Panc1 (cell line): ENCODE measurements at regions not wholly inside any gene's neighbourhood (a gene's known extent, or its start where the extent isn't known, plus 50 kb on each side); places are given as distances from the start of the nearest gene placed in this dataset.

Source experiments
- ATAC-seq: fragments of 200-7000 bp; cut with Tn5 transposase; 2 replicates; pipeline ENCODE4 v1.9.1; 2020; ENCODE audit warnings: mild to moderate bottlenecking, moderate library complexity
- BruUV-seq: library from RNA; stranded (reverse); fragments of 400-500 nt; replicated peaks from 2 replicates; lab custom pipeline; 2021; lab: Mats Ljungman, UMichigan
- CTCF ChIA-PET: fragments of 300-600 bp; sonication (Branson Sonifier 250); formaldehyde crosslinking; loops from one replicate; lab custom pipeline; 2022; ENCODE audit warnings: antibody characterized with exemption; lab: Charles Lee
- POLR2A ChIA-PET: fragments of 300-600 bp; sonication (Branson Sonifier 250); formaldehyde crosslinking; loops from one replicate; lab custom pipeline; 2022; ENCODE audit warnings: antibody characterized with exemption; lab: Charles Lee
- DNase-seq: peaks from one replicate; pipeline ENCODE4 v3.0.0-alpha.2; 2010; ENCODE audit warnings: low read depth, low spot score
- H3K27ac ChIP-seq: 2 replicates; pipeline ENCODE4 v1.5.1; 2011; ENCODE audit warnings: mild to moderate bottlenecking, low read length, inconsistent platforms
- H3K27me3 ChIP-seq: fragments of 200-500 bp; sonication (Bioruptor generic); 2 replicates; pipeline ENCODE4 v1.6.0; 2014; ENCODE audit warnings: low read length, inconsistent platforms; ENCODE audit not compliant: control insufficient read depth, insufficient read depth
- H3K36me3 ChIP-seq: fragments of 200-500 bp; sonication (Bioruptor generic); 2 replicates; pipeline ENCODE4 v1.5.1; 2014; ENCODE audit warnings: inconsistent platforms, mild to moderate bottlenecking, low read length, moderate library complexity; ENCODE audit not compliant: control insufficient read depth, insufficient read depth
- H3K4me1 ChIP-seq: 2 replicates; pipeline ENCODE4 v1.5.1; 2011; ENCODE audit warnings: inconsistent platforms, mild to moderate bottlenecking, low read length, moderate library complexity; ENCODE audit not compliant: control insufficient read depth, insufficient read depth
- H3K4me3 ChIP-seq, 2 experiments: 2 replicates each; pipeline ENCODE4 v1.5.1; 2011 to 2012; ENCODE audit warnings: low read depth in 2 of 2, low read length in 2 of 2, mild to moderate bottlenecking in 2 of 2, inconsistent platforms in 1 of 2, moderate library complexity in 1 of 2
- H3K9me3 ChIP-seq: fragments of 200-500 bp; sonication (Bioruptor generic); 2 replicates; pipeline ENCODE4 v1.5.1; 2014; ENCODE audit warnings: low read depth, mild to moderate bottlenecking, inconsistent platforms, low read length, moderate library complexity; ENCODE audit not compliant: control insufficient read depth, insufficient read depth
- POLR2AphosphoS5 ChIP-seq: IDR thresholded peaks from 2 replicates; pipeline ENCODE4 v1.6.1; 2012; ENCODE audit warnings: mild to moderate bottlenecking, low read depth, low read length, moderate library complexity
- SIN3A ChIP-seq: IDR thresholded peaks from 2 replicates; pipeline ENCODE4 v1.6.1; 2012; ENCODE audit warnings: low read depth, mild to moderate bottlenecking, low read length, moderate library complexity, borderline replicate concordance; ENCODE audit not compliant: insufficient read depth
- TCF7L2 ChIP-seq: IDR thresholded peaks from 2 replicates; pipeline ENCODE4 v1.6.1; 2011; ENCODE audit warnings: mild to moderate bottlenecking, low read depth, low read length, inconsistent platforms
- in situ Hi-C: cut with HindIII; loops from 2 replicates; pipeline ENCODE4 v1.10.0; 2016; ENCODE audit warnings: low sequenced_read_pairs, low pct_unique_long_range_greater_than_20kb
- intact Hi-C: fragments of 100-400 bp; cut with micrococcal nuclease; formaldehyde crosslinking; loops from one replicate; pipeline ENCODE4 v1.10.0; 2022; ENCODE audit not compliant: unreplicated experiment
- TF ChIP-seq, protein P1 (sequence below): fragments of 450-650 bp; IDR thresholded peaks from 2 replicates; pipeline ENCODE4 v1.5.1; 2017; ENCODE audit warnings: mild to moderate bottlenecking
- TF ChIP-seq, protein P2 (sequence below), 2 experiments: IDR thresholded peaks; 2 replicates each; pipeline ENCODE4 v1.6.1; 2011 to 2012; ENCODE audit warnings: low read depth in 2 of 2, control low read depth in 1 of 2, low read length in 1 of 2, mild to moderate bottlenecking in 1 of 2, moderate library complexity in 1 of 2; ENCODE audit not compliant: insufficient read depth in 1 of 2

DNA sequence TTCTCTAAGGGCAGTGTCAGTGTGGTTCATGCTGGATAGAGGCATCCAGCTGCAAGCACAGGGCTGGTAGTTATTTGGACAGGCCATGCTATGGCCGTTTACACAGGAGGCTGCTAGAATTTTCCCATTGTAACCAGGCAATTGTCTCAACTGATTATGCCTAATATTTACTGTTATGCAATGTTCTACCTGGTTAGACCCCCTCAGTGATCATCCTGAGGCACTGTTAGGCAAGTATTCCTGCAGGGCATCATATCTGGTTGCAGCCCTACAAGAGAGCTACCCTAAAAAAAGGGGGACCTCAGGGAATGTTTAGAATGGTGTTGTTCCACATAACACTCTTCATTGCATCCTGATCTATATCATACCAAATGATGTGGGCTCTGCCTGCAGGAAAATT, 1124.6 kb downstream of the JRKL start:
- BruUV-seq: no TSS peak
- H3K27me3 ChIP-seq: no peaks in the 10 kb centered on the region

DNA sequence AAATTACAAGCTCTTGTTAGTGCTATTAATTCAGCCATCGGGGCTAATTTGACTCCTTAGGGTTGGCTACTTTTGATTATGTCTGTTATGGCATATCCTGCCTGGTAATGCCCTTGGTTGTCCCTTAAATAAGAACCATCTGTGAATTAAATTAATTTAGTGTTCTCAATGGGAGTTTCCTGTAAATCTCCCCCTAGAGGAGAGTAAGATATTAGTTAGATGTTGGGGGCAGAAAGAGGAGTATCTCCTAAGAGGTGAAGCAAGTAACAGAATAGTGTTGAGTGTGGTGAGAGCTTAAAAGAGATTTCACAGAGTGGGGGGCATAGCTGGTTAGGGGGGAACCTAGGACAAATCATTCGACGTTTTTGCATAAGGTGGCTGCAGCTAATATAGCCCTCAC, 1126.9 kb downstream of the JRKL start:
- no TSS peak for BruUV-seq
- Histone ChIP-seq H3K4me3 (no peak overlapping the region), H3K4me1 (no peaks in the 10 kb centered on the region), H3K9me3 (no peaks in the 10 kb centered on the region), H3K27me3 (no peaks in the 10 kb centered on the region), H3K36me3 (no peaks in the 10 kb centered on the region), H3K27ac (no peak overlapping the region)
- DNase-seq (no peak), ATAC-seq (no peak)
- no peak for TF ChIP-seq TCF7L2
- TF ChIP-seq, protein P1, sequence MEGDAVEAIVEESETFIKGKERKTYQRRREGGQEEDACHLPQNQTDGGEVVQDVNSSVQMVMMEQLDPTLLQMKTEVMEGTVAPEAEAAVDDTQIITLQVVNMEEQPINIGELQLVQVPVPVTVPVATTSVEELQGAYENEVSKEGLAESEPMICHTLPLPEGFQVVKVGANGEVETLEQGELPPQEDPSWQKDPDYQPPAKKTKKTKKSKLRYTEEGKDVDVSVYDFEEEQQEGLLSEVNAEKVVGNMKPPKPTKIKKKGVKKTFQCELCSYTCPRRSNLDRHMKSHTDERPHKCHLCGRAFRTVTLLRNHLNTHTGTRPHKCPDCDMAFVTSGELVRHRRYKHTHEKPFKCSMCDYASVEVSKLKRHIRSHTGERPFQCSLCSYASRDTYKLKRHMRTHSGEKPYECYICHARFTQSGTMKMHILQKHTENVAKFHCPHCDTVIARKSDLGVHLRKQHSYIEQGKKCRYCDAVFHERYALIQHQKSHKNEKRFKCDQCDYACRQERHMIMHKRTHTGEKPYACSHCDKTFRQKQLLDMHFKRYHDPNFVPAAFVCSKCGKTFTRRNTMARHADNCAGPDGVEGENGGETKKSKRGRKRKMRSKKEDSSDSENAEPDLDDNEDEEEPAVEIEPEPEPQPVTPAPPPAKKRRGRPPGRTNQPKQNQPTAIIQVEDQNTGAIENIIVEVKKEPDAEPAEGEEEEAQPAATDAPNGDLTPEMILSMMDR: no peak
- no peak for TF ChIP-seq SIN3A
- TF ChIP-seq, protein P2, sequence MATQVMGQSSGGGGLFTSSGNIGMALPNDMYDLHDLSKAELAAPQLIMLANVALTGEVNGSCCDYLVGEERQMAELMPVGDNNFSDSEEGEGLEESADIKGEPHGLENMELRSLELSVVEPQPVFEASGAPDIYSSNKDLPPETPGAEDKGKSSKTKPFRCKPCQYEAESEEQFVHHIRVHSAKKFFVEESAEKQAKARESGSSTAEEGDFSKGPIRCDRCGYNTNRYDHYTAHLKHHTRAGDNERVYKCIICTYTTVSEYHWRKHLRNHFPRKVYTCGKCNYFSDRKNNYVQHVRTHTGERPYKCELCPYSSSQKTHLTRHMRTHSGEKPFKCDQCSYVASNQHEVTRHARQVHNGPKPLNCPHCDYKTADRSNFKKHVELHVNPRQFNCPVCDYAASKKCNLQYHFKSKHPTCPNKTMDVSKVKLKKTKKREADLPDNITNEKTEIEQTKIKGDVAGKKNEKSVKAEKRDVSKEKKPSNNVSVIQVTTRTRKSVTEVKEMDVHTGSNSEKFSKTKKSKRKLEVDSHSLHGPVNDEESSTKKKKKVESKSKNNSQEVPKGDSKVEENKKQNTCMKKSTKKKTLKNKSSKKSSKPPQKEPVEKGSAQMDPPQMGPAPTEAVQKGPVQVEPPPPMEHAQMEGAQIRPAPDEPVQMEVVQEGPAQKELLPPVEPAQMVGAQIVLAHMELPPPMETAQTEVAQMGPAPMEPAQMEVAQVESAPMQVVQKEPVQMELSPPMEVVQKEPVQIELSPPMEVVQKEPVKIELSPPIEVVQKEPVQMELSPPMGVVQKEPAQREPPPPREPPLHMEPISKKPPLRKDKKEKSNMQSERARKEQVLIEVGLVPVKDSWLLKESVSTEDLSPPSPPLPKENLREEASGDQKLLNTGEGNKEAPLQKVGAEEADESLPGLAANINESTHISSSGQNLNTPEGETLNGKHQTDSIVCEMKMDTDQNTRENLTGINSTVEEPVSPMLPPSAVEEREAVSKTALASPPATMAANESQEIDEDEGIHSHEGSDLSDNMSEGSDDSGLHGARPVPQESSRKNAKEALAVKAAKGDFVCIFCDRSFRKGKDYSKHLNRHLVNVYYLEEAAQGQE (IDR thresholded peaks at IDR 0.05; ENCODE audit: insufficient read depth in 1 of 2, low read depth in 2 of 2, low read length in 1 of 2): no peak
- TF ChIP-seq POLR2AphosphoS5: no peak
- intact Hi-C loops: no loop called here
- ChIA-PET CTCF (no interaction called here), POLR2A (no interaction called here)
- in situ Hi-C loops: no loop called here

More for the DNA sequence above, 1124.6 kb downstream of the JRKL start:
- ATAC-seq (no peak), DNase-seq (no peak)
- in situ Hi-C loops (no loop called here), intact Hi-C loops (no loop called here)
- TF ChIP-seq TCF7L2 (no peak), POLR2AphosphoS5 (no peak), SIN3A (no peak)
- TF ChIP-seq, protein P2 (IDR thresholded peaks at IDR 0.05; ENCODE audit: insufficient read depth in 1 of 2, low read depth in 2 of 2, low read length in 1 of 2): no peak
- TF ChIP-seq, protein P1: no peak
- Histone ChIP-seq H3K4me1 (no peaks in the 10 kb centered on the region), H3K4me3 (no peak overlapping the region), H3K9me3 (no peaks in the 10 kb centered on the region), H3K27ac (no peak overlapping the region), H3K36me3 (no peaks in the 10 kb centered on the region)
- ChIA-PET POLR2A (no interaction called here), CTCF (no interaction called here)
